HepG2 (cell line): ENCODE measurements at regions not wholly inside any gene's neighbourhood (a gene's known extent, or its start where the extent isn't known, plus 50 kb on each side); places are given as distances from the start of the nearest gene placed in this dataset.

Experiments used
- ATAC-seq: fragments of 200-7000 bp; cut with Tn5 transposase; 3 replicates; pipeline ENCODE4 v1.9.1; 2020; ENCODE audit warnings: mild to moderate bottlenecking, moderate library complexity
- BruUV-seq: library from RNA; stranded (reverse); fragments of 400-500 nt; replicated peaks from 2 replicates; lab custom pipeline; 2021; lab: Mats Ljungman, UMichigan
- CTCF ChIA-PET: fragments of 300-600 bp; formaldehyde crosslinking; extraction: SDS; loops from one replicate; lab custom pipeline; 2021; ENCODE audit warnings: low total read pairs, inconsistent platforms, low intra/inter-chr PET ratio; lab: Yijun Ruan, JAX
- POLR2A ChIA-PET: fragments of 350-600 bp; sonication (Branson Sonifier 250); formaldehyde crosslinking; loops from one replicate; lab custom pipeline; 2020; ENCODE audit warnings: antibody characterized with exemption, inconsistent platforms; lab: Yijun Ruan, JAX
- DNase-seq: peaks from one replicate; pipeline ENCODE4 v3.0.0-alpha.2; 2015; ENCODE audit warnings: low spot score
- FAIRE-seq: peaks from 3 replicates; lab custom pipeline; 2011; peaks lifted over from hg19 to GRCh38; lab: Jason Lieb, UNC
- H2AFZ ChIP-seq: one replicate; pipeline ENCODE4 v1.6.1; 2011; ENCODE audit warnings: low read length, inconsistent platforms
- H3K27ac ChIP-seq: fragments of 300-600 bp; 3 replicates; pipeline ENCODE4 v1.8.0; 2011; ENCODE audit warnings: mixed run types, mild to moderate bottlenecking, mixed read lengths, low read length, inconsistent platforms; ENCODE audit not compliant: insufficient read depth; ENCODE audit errors: extremely low read length
- H3K27me3 ChIP-seq, 2 experiments: fragments of 200-600 bp in 1 of 2; 2 replicates in 1 of 2; 3 replicates in 1 of 2; pipeline versions ENCODE4 v1.6.0 to v1.8.0; 2011; ENCODE audit warnings: low read length in 2 of 2, mild to moderate bottlenecking in 2 of 2, moderate library complexity in 2 of 2, inconsistent platforms in 1 of 2; ENCODE audit not compliant: insufficient read depth in 2 of 2, control insufficient read depth in 1 of 2
- H3K36me3 ChIP-seq, 2 experiments: fragments of 200-600 bp in 1 of 2; replicated peaks in 1 of 2; 2 replicates in 1 of 2; 3 replicates in 1 of 2; pipeline versions ENCODE4 v1.5.1 to v1.8.0; 2011; ENCODE audit warnings: low read length in 2 of 2, inconsistent platforms in 1 of 2; ENCODE audit not compliant: insufficient read depth in 2 of 2, control insufficient read depth in 1 of 2
- H3K4me1 ChIP-seq: 2 replicates; pipeline ENCODE4 v1.5.1; 2012; ENCODE audit warnings: low read length, inconsistent platforms; ENCODE audit not compliant: insufficient read depth
- H3K4me2 ChIP-seq: 2 replicates; pipeline ENCODE4 v1.6.0; 2011; ENCODE audit warnings: low read depth, low read length, inconsistent platforms
- H3K4me3 ChIP-seq, 3 experiments: fragments of 200-600 bp in 1 of 3; sonication (generic), shearing (Covaris generic) in 1 of 3; replicated peaks in 1 of 3; 2 replicates each; pipeline ENCODE4 v1.5.1; 2011 to 2016; ENCODE audit warnings: low read length in 3 of 3, inconsistent platforms in 2 of 3, low read depth in 2 of 3, mild to moderate bottlenecking in 2 of 3, control low read depth in 1 of 3, mixed read lengths in 1 of 3; ENCODE audit not compliant: insufficient read depth in 1 of 3
- H3K79me2 ChIP-seq: one replicate; pipeline ENCODE4 v1.6.1; 2011; ENCODE audit warnings: low read length, inconsistent platforms; ENCODE audit not compliant: insufficient read depth
- H3K9ac ChIP-seq: 2 replicates; pipeline ENCODE4 v1.6.0; 2011; ENCODE audit warnings: mild to moderate bottlenecking, low read depth, low read length, inconsistent platforms; ENCODE audit not compliant: insufficient read depth
- H3K9me3 ChIP-seq: 2 replicates; pipeline ENCODE4 v1.5.1; 2012; ENCODE audit warnings: mild to moderate bottlenecking, low read length
- H4K20me1 ChIP-seq: 2 replicates; pipeline ENCODE4 v1.6.0; 2011; ENCODE audit warnings: inconsistent platforms, mild to moderate bottlenecking, low read length, moderate library complexity; ENCODE audit not compliant: insufficient read depth
- CAMTA2 ChIP-seq: sonication (generic); formaldehyde crosslinking; IDR thresholded peaks from 2 replicates; pipeline ENCODE4 v1.4.0; 2020; ENCODE audit warnings: mild to moderate bottlenecking, missing genetic modification reagents, borderline replicate concordance
- GTF2F1 ChIP-seq: fragments of 150-350 bp; IDR thresholded peaks from 2 replicates; pipeline ENCODE4 v1.6.1; 2014; ENCODE audit warnings: low read length
- MAFK ChIP-seq, 2 experiments: IDR thresholded peaks in 1 of 2; conservative IDR thresholded peaks in 1 of 2; 2 replicates each; pipeline ENCODE4 v1.6.1; 2011; ENCODE audit warnings: improper control_type of control experiment in 2 of 2, low read length in 2 of 2
- ONECUT2 ChIP-seq: sonication (generic); formaldehyde crosslinking; IDR thresholded peaks from 2 replicates; pipeline ENCODE4 v1.4.0; 2020; ENCODE audit warnings: missing genetic modification reagents
- RAD21 ChIP-seq: fragments of 450-650 bp; formaldehyde crosslinking; IDR thresholded peaks from 2 replicates; pipeline ENCODE4 v1.5.0; 2020; ENCODE audit warnings: mild to moderate bottlenecking
- RAD51 ChIP-seq: fragments of 450-650 bp; IDR thresholded peaks from 2 replicates; pipeline ENCODE4 v1.6.1; 2016; ENCODE audit warnings: borderline replicate concordance
- RFX5 ChIP-seq: IDR thresholded peaks from 2 replicates; pipeline ENCODE4 v1.6.1; 2011; ENCODE audit warnings: low read depth, low read length, improper control_type of control experiment
- SKI ChIP-seq: fragments of 450-650 bp; IDR thresholded peaks from one replicate; pipeline ENCODE4 v1.6.1; 2018; ENCODE audit warnings: mild to moderate bottlenecking; ENCODE audit not compliant: partially characterized antibody
- SP1 ChIP-seq, 2 experiments: fragments of 450-650 bp in 1 of 2; sonication (generic) in 1 of 2; formaldehyde crosslinking in 1 of 2; IDR thresholded peaks; 2 replicates each; pipeline versions ENCODE4 v1.4.0 to v1.6.1; 2016 to 2020; ENCODE audit warnings: missing genetic modification reagents in 1 of 2
- TBX3 ChIP-seq: fragments of 450-650 bp; IDR thresholded peaks from 2 replicates; pipeline ENCODE4 v1.6.1; 2017; ENCODE audit warnings: antibody characterized with exemption, mild to moderate bottlenecking, inconsistent platforms, borderline replicate concordance
- ZNF773 ChIP-seq: sonication (generic); formaldehyde crosslinking; IDR thresholded peaks from 2 replicates; pipeline ENCODE4 v1.4.0; 2020; ENCODE audit warnings: missing genetic modification reagents, borderline replicate concordance
- in situ Hi-C: cut with HindIII; loops from 2 replicates; pipeline ENCODE4 v1.10.0; 2017; ENCODE audit warnings: low pct_unique_long_range_greater_than_20kb; ENCODE audit not compliant: extremely low pct_ligation_motif_present
- intact Hi-C: fragments of 100-400 bp; cut with micrococcal nuclease; formaldehyde crosslinking; loops from one replicate; pipeline ENCODE4 v1.10.0; 2022; ENCODE audit not compliant: unreplicated experiment
- TF ChIP-seq, protein P1 (sequence below), 2 experiments: sonication (generic) in 1 of 2; formaldehyde crosslinking in 1 of 2; IDR thresholded peaks; 2 replicates each; pipeline versions ENCODE4 v1.4.0 to v1.6.1; 2018 to 2020; ENCODE audit warnings: missing genetic modification reagents in 2 of 2, borderline replicate concordance in 1 of 2, low read depth in 1 of 2, mild to moderate bottlenecking in 1 of 2, missing biosample characterization in 1 of 2
- TF ChIP-seq, protein P2 (sequence below): sonication (generic); formaldehyde crosslinking; IDR thresholded peaks from 2 replicates; pipeline ENCODE4 v1.4.0; 2020; ENCODE audit warnings: missing genetic modification reagents
- TF ChIP-seq, protein P3 (sequence below): sonication (generic); formaldehyde crosslinking; IDR thresholded peaks from 2 replicates; pipeline ENCODE4 v1.5.0; 2020; ENCODE audit warnings: missing genetic modification reagents
- TF ChIP-seq, protein P4 (sequence below): sonication (generic); formaldehyde crosslinking; IDR thresholded peaks from 2 replicates; pipeline ENCODE4; 2020; ENCODE audit warnings: missing genetic modification reagents, mild to moderate bottlenecking, borderline replicate concordance
- TF ChIP-seq, protein P5 (sequence below): sonication (generic); formaldehyde crosslinking; IDR thresholded peaks from 2 replicates; pipeline ENCODE4 v1.4.0; 2020; ENCODE audit warnings: missing genetic modification reagents, low read depth, mild to moderate bottlenecking, borderline replicate concordance

DNA sequence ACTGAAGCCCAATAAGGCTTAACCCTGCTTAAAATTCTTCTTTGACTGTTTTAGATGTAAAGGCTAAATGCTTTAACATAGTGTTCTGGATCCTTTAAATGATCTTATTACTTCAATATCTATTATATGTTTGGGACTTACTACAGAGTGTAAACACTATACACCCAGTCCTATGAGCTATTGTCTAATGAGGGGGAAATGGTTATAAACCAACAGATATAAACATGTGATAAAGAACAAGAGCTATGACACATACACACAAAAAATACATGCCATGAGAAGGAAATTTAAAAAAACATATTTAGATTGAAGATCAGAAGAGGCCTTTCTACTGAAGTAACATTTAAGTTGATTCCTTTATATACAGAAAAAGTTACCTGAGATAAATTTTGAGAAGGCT lies 505.1 kb downstream of the FOXG1 start:
- H3K4me1 ChIP-seq = no peaks in the 10 kb centered on the region
- no peak for DNase-seq
- no TSS peak for BruUV-seq
- no peaks in the 10 kb centered on the region for H3K36me3 ChIP-seq
- ChIA-PET CTCF (no interaction called here), POLR2A (no interaction called here)
- in situ Hi-C loops = no loop called here
- no peak overlapping the region for H3K9ac ChIP-seq
- intact Hi-C loops = no loop called here
- no peak overlapping the region for H3K4me2 ChIP-seq
- H2AFZ ChIP-seq = no peak overlapping the region
- no peak overlapping the region for H3K4me3 ChIP-seq
- no peaks in the 10 kb centered on the region for H3K27me3 ChIP-seq
- no peak for ATAC-seq
- FAIRE-seq = no peak
- no peaks in the 10 kb centered on the region for H4K20me1 ChIP-seq
- H3K79me2 ChIP-seq = no peaks in the 10 kb centered on the region
- peaks cover 82% of the 10 kb centered on the region for H3K9me3 ChIP-seq
- no peak overlapping the region for H3K27ac ChIP-seq
- TF ChIP-seq ZNF773 (CRISPR knock-in tag) (no peak), RFX5 (no peak), SKI (no peak), SP1 (IDR thresholded peaks at IDR 0.05) (no peak), SP1 (CRISPR knock-in tag; IDR thresholded peaks at IDR 0.05) (no peak), RAD51 (no peak), RAD21 (no peak), GTF2F1 (no peak), ONECUT2 (CRISPR knock-in tag) (no peak), CAMTA2 (CRISPR knock-in tag) (no peak), MAFK (conservative IDR thresholded peaks at IDR 0.05 in 1 of 2, IDR thresholded peaks at IDR 0.05 in 1 of 2; ENCODE audit: low read length in 2 of 2) (no peak), TBX3 (no peak)
- TF ChIP-seq, protein P1, sequence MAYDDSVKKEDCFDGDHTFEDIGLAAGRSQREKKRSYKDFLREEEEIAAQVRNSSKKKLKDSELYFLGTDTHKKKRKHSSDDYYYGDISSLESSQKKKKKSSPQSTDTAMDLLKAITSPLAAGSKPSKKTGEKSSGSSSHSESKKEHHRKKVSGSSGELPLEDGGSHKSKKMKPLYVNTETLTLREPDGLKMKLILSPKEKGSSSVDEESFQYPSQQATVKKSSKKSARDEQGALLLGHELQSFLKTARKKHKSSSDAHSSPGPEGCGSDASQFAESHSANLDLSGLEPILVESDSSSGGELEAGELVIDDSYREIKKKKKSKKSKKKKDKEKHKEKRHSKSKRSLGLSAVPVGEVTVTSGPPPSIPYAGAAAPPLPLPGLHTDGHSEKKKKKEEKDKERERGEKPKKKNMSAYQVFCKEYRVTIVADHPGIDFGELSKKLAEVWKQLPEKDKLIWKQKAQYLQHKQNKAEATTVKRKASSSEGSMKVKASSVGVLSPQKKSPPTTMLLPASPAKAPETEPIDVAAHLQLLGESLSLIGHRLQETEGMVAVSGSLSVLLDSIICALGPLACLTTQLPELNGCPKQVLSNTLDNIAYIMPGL (CRISPR knock-in tag; IDR thresholded peaks at IDR 0.05; ENCODE audit: borderline replicate concordance in 1 of 2, low read depth in 1 of 2) = no peak
- TF ChIP-seq, protein P2, sequence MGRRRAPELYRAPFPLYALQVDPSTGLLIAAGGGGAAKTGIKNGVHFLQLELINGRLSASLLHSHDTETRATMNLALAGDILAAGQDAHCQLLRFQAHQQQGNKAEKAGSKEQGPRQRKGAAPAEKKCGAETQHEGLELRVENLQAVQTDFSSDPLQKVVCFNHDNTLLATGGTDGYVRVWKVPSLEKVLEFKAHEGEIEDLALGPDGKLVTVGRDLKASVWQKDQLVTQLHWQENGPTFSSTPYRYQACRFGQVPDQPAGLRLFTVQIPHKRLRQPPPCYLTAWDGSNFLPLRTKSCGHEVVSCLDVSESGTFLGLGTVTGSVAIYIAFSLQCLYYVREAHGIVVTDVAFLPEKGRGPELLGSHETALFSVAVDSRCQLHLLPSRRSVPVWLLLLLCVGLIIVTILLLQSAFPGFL = no peak
- TF ChIP-seq, protein P3, sequence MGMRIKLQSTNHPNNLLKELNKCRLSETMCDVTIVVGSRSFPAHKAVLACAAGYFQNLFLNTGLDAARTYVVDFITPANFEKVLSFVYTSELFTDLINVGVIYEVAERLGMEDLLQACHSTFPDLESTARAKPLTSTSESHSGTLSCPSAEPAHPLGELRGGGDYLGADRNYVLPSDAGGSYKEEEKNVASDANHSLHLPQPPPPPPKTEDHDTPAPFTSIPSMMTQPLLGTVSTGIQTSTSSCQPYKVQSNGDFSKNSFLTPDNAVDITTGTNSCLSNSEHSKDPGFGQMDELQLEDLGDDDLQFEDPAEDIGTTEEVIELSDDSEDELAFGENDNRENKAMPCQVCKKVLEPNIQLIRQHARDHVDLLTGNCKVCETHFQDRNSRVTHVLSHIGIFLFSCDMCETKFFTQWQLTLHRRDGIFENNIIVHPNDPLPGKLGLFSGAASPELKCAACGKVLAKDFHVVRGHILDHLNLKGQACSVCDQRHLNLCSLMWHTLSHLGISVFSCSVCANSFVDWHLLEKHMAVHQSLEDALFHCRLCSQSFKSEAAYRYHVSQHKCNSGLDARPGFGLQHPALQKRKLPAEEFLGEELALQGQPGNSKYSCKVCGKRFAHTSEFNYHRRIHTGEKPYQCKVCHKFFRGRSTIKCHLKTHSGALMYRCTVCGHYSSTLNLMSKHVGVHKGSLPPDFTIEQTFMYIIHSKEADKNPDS (CRISPR knock-in tag) = no peak
- TF ChIP-seq, protein P4, sequence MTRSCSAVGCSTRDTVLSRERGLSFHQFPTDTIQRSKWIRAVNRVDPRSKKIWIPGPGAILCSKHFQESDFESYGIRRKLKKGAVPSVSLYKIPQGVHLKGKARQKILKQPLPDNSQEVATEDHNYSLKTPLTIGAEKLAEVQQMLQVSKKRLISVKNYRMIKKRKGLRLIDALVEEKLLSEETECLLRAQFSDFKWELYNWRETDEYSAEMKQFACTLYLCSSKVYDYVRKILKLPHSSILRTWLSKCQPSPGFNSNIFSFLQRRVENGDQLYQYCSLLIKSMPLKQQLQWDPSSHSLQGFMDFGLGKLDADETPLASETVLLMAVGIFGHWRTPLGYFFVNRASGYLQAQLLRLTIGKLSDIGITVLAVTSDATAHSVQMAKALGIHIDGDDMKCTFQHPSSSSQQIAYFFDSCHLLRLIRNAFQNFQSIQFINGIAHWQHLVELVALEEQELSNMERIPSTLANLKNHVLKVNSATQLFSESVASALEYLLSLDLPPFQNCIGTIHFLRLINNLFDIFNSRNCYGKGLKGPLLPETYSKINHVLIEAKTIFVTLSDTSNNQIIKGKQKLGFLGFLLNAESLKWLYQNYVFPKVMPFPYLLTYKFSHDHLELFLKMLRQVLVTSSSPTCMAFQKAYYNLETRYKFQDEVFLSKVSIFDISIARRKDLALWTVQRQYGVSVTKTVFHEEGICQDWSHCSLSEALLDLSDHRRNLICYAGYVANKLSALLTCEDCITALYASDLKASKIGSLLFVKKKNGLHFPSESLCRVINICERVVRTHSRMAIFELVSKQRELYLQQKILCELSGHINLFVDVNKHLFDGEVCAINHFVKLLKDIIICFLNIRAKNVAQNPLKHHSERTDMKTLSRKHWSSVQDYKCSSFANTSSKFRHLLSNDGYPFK (CRISPR knock-in tag) = no peak
- TF ChIP-seq, protein P5, sequence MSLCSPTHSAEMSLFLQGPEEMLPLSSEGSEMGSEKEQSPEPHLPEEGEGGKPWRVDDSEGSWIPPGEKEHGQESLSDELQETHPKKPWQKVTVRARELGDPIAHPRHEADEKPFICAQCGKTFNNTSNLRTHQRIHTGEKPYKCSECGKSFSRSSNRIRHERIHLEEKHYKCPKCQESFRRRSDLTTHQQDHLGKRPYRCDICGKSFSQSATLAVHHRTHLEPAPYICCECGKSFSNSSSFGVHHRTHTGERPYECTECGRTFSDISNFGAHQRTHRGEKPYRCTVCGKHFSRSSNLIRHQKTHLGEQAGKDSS = no peak
